ENCODE measurements at regions not wholly inside any gene's neighbourhood (a gene's known extent, or its start where the extent isn't known, plus 50 kb on each side); places are given as distances from the start of the nearest gene placed in this dataset.
"Not testable (repeated sequence)": the region's sequence is repeated elsewhere in the genome, so short reads cannot be mapped to it uniquely, and the experiment has no call there.

- Histone ChIP-seq H3K4me3 (no peak overlapping the region), H3K27ac (no peak overlapping the region)
Observed at GRCh38 chr15:67917636-67918035, 77.8 kb upstream of the RNU6-1 start.

- Histone ChIP-seq H3K27ac (no peak overlapping the region), H3K4me3 (no peak overlapping the region)
Observed at GRCh38 chr15:67918205-67918861, 78.5 kb upstream of the RNU6-1 start.

- Histone ChIP-seq H3K27ac (no peak overlapping the region), H3K4me3 (no peak overlapping the region)
Observed at GRCh38 chr15:67920524-67921240, 80.8 kb upstream of the RNU6-1 start.

GRCh38 chr15:67922106-67922675, 82.3 kb upstream of the RNU6-1 start:
- H3K27ac ChIP-seq, result no peak overlapping the region

GRCh38 chr15:67922971-67923945, 83.4 kb upstream of the RNU6-1 start:
- Histone ChIP-seq H3K4me3 (no peak overlapping the region), H3K27ac (no peak overlapping the region)

More at GRCh38 chr15:67922106-67922675, 82.3 kb upstream of the RNU6-1 start:
- H3K4me3 ChIP-seq, result no peak overlapping the region

GRCh38 chr15:67924359-67924974, 84.6 kb upstream of the RNU6-1 start:
- H3K4me3 ChIP-seq, result no peak overlapping the region
- H3K27ac ChIP-seq, result no peak overlapping the region

- H3K4me3 ChIP-seq, result no peak overlapping the region
- no peak overlapping the region for H3K27ac ChIP-seq
Observed at GRCh38 chr15:67925182-67925581, 85.3 kb upstream of the RNU6-1 start.

DNA sequence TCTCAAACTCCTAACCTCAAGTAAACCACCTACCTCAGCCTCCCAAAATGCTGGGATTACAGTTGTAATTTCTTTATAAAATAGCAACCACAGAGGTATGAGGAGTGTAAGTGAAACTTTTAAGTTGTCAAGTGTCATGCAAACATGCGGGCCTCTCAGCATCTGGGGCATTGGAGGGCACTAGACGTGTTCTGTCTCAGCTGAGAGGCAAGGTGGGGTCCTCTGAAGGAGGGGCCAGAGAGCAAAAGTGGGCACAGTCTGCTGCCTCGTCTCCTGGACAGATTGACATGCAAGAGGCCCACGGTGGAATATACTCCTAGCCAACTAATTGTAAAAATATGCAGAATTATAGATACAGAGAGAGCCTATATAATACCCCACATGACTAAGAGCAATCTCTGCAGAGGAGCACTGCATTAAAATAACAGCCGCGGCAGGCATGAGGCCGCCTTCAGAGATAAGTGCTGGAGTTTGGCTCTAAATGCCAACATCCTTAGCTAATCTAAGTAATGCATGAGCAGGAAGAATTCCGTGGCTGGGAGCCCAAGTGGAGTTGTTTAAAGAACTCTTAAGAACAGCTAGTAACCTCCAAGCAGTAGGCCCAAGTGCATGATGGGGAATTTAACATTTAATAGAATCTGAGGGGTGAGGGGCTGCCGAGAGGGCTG, 87.8 kb upstream of the RNU6-1 start:
- Histone ChIP-seq H3K27ac (no peak overlapping the region), H3K4me3 (no peak overlapping the region)

DNA sequence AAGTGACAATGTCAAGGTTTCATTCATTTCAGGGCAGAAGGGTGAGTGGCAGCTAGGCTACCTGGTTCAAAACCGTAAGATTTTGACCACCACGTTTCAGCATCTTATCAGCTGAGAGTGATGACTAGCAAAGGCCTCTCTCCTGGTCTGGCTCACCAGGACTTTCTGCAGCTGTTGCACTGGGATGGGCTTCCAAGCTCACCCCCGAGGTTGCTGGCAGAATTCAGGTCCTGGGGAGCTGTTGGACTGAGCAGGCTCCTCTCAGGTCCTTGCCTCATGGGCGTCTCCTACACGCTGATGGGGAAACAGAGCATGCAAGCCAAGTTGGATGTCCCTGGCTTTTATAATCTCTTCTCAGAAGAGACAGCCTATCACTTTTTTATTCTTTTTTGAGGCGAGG, 88.8 kb upstream of the RNU6-1 start:
- Histone ChIP-seq H3K27ac (no peak overlapping the region), H3K4me3 (no peak overlapping the region)

DNA sequence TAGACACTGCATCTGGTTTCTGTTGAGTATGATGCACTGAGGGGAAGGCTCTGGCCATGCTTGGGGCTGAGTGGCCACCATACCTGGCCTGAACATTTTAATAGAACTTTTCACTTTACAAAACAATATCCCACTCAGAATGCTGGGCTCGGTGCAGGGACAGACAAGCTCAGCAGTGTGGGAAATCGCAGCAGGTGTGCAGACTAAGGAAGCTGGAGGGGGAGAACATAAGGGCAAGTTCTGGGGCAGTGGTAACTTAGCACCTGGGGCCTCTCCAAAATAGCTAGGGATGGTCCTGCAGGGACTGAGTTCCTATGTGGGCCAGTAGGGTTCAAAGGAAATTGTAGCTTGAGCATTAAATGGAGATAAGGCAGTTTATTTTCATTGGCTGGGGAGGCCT, 90.9 kb upstream of the RNU6-1 start:
- Histone ChIP-seq H3K4me3 (no peak overlapping the region), H3K27ac (no peak overlapping the region)

DNA sequence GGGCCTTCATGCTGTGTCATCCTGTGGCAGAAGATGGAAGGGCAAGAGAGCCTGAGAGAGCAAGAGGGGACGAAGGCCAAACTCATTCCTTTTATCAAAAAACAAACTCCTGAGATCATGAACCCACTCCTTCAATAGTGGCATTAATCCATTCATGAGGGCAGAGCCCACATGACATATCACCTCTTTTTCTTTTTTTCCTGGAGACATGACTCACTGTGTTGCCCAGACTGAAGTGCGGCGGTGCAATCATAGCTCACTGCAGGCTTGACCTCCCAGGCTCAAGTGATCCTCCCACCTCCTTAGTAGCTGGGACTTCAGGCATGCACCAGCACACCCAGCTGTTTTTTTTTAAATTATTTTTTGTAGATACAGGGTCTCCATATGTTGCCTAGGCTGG, 92.0 kb upstream of the RNU6-1 start:
- H3K4me3 ChIP-seq, result no peak overlapping the region
- no peak overlapping the region for H3K27ac ChIP-seq

- H3K27ac ChIP-seq, result not testable (repeated sequence)
Observed at GRCh38 chr15:67934126-67934525, 94.3 kb upstream of the RNU6-1 start.

GRCh38 chr15:67935244-67935643, 95.4 kb upstream of the RNU6-1 start:
- no peak overlapping the region for H3K27ac ChIP-seq
- no peak overlapping the region for H3K4me3 ChIP-seq

More at GRCh38 chr15:67934126-67934525, 94.3 kb upstream of the RNU6-1 start:
- H3K4me3 ChIP-seq, result not testable (repeated sequence)

- no peak overlapping the region for H3K27ac ChIP-seq
Observed at GRCh38 chr15:67936258-67936657, 96.4 kb upstream of the RNU6-1 start.

GRCh38 chr15:67937153-67937761, 97.4 kb upstream of the RNU6-1 start:
- Histone ChIP-seq H3K27ac (no peak overlapping the region), H3K4me3 (no peak overlapping the region)

More at GRCh38 chr15:67936258-67936657, 96.4 kb upstream of the RNU6-1 start:
- H3K4me3 ChIP-seq, result no peak overlapping the region

DNA sequence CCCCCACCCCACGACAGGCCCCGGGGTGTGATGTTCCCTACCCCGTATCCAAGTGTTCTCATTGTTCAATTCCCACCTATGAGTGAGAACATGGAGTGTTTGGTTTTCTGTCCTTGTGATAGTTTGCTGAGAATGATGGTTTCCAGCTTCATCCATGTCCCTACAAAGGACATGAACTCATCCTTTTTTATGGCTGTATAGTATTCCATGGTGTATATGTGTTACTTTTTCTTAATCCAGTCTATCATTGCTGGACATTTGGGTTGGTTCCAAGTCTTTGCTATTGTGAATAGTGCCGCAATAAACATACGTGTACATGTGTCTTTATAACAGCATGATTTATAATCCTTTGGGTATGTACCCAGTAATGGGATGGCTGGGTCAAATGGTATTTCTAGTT, 99.3 kb upstream of the RNU6-1 start:
- H3K4me3 ChIP-seq, H3K27ac ChIP-seq: not testable (repeated sequence)

GRCh38 chr15:67939588-67940323, 99.9 kb upstream of the RNU6-1 start:
- H3K4me3 ChIP-seq, H3K27ac ChIP-seq: not testable (repeated sequence)

DNA sequence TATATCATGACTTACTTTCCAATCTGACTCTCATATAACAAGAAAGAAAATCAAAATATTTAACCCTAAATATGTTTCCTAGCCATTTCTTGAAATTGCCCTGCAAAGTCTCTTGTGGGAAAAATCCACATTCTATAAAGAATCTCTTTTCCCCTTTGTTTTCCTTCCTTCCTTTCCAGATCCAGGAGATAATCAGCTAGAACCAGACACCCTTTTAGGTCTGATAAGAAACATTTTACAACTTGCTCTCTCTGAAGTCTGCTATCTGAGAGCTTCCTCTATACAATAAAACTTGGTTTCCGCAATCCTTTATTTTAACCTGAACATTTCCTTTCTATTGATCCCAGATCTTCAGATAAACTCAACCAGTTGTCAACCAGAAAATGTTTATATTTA, 100.5 kb upstream of the RNU6-1 start:
- H3K4me3 ChIP-seq, result no peak overlapping the region

More for the DNA sequence above, 100.5 kb upstream of the RNU6-1 start:
- no peak overlapping the region for H3K27ac ChIP-seq

Data from skin epidermis (tissue), 12 donors.